WI38 (cell line): ENCODE measurements at regions not wholly inside any gene's neighbourhood (a gene's known extent, or its start where the extent isn't known, plus 50 kb on each side); places are given as distances from the start of the nearest gene placed in this dataset.

Experiments used
- H3K4me3 ChIP-seq: 2 replicates; pipeline ENCODE4 v1.5.1; 2011; ENCODE audit warnings: low read depth, mild to moderate bottlenecking, control low read depth, low read length
- CTCF ChIP-seq: IDR thresholded peaks from 2 replicates; pipeline ENCODE4 v1.5.1; 2012; ENCODE audit warnings: low read depth, mild to moderate bottlenecking, control low read depth, low read length

GRCh38 chr16:13437413-13437795 lies 482.6 kb upstream of the ERCC4 start:
- TF ChIP-seq CTCF: no peak

GRCh38 chr16:13438064-13438463 lies 481.9 kb upstream of the ERCC4 start:
- TF ChIP-seq CTCF: no peak
- H3K4me3 ChIP-seq: no peak overlapping the region

More at GRCh38 chr16:13437413-13437795, 482.6 kb upstream of the ERCC4 start:
- H3K4me3 ChIP-seq: no peak overlapping the region

GRCh38 chr16:13439766-13440165 lies 480.2 kb upstream of the ERCC4 start:
- H3K4me3 ChIP-seq: no peak overlapping the region
- TF ChIP-seq CTCF: no peak

- no peak overlapping the region for H3K4me3 ChIP-seq
- no peak for TF ChIP-seq CTCF
Measured at GRCh38 chr16:13441675-13442074, 478.3 kb upstream of the ERCC4 start.

GRCh38 chr16:13448346-13448745 lies 471.6 kb upstream of the ERCC4 start:
- H3K4me3 ChIP-seq: no peak overlapping the region
- TF ChIP-seq CTCF: no peak

- H3K4me3 ChIP-seq: no peak overlapping the region
- TF ChIP-seq CTCF: no peak
Measured at GRCh38 chr16:13453325-13453724, 466.6 kb upstream of the ERCC4 start.

- no peak for TF ChIP-seq CTCF
- H3K4me3 ChIP-seq: no peak overlapping the region
Measured at GRCh38 chr16:13453938-13454553, 465.9 kb upstream of the ERCC4 start.
